H9 (cell line): ENCODE measurements at regions not wholly inside any gene's neighbourhood (a gene's known extent, or its start where the extent isn't known, plus 50 kb on each side); places are given as distances from the start of the nearest gene placed in this dataset.

ENCODE experiments used
- DNase-seq: peaks from one replicate; pipeline ENCODE4 v3.0.0-alpha.2; 2017
- H2AFZ ChIP-seq: one replicate; pipeline ENCODE4 v1.6.1; 2013; ENCODE audit warnings: mild to moderate bottlenecking, low read length, control low read depth, moderate library complexity
- H2AK5ac ChIP-seq: 2 replicates; pipeline ENCODE4 v1.6.1; 2013; ENCODE audit warnings: low read length, control low read depth, mixed read lengths; ENCODE audit not compliant: insufficient read length
- H2BK120ac ChIP-seq: one replicate; pipeline ENCODE4 v1.6.1; 2013; ENCODE audit warnings: low read depth, mild to moderate bottlenecking, low read length, control low read depth, inconsistent platforms; ENCODE audit not compliant: poor library complexity, severe bottlenecking
- H2BK12ac ChIP-seq: 2 replicates; pipeline ENCODE4 v1.6.1; 2013; ENCODE audit warnings: low read length, control low read depth, mixed read lengths, low read depth; ENCODE audit not compliant: insufficient read length
- H2BK15ac ChIP-seq: 2 replicates; pipeline ENCODE4 v1.6.1; 2013; ENCODE audit warnings: low read depth, low read length, control low read depth
- H2BK20ac ChIP-seq: one replicate; pipeline ENCODE4 v1.6.1; 2013; ENCODE audit warnings: low read depth, mild to moderate bottlenecking, low read length, control low read depth, inconsistent platforms; ENCODE audit not compliant: poor library complexity, severe bottlenecking
- H2BK5ac ChIP-seq: 2 replicates; pipeline ENCODE4 v1.6.1; 2013; ENCODE audit warnings: low read length, control low read depth, mixed read lengths; ENCODE audit not compliant: insufficient read length
- H3K14ac ChIP-seq: 2 replicates; pipeline ENCODE4 v1.6.1; 2013; ENCODE audit warnings: low read length, control low read depth; ENCODE audit not compliant: insufficient read depth
- H3K18ac ChIP-seq: 2 replicates; pipeline ENCODE4 v1.6.1; 2013; ENCODE audit warnings: low read depth, mild to moderate bottlenecking, mixed read lengths, low read length, control low read depth; ENCODE audit not compliant: insufficient read length
- H3K23ac ChIP-seq: 2 replicates; pipeline ENCODE4 v1.6.1; 2013; ENCODE audit warnings: low read length, control low read depth, mixed read lengths, low read depth; ENCODE audit not compliant: insufficient read length
- H3K23me2 ChIP-seq: 2 replicates; pipeline ENCODE4 v1.6.1; 2013; ENCODE audit warnings: low read depth, mild to moderate bottlenecking, mixed read lengths, low read length, control low read depth; ENCODE audit not compliant: insufficient read length, poor library complexity, severe bottlenecking
- H3K27ac ChIP-seq: 2 replicates; pipeline ENCODE4 v1.5.1; 2013; ENCODE audit warnings: low read length, control low read depth, mixed read lengths, low read depth; ENCODE audit not compliant: insufficient read length
- H3K27me3 ChIP-seq: 2 replicates; pipeline ENCODE4 v1.6.1; 2013; ENCODE audit warnings: low read length, control low read depth, inconsistent platforms; ENCODE audit not compliant: insufficient read depth
- H3K4ac ChIP-seq: 2 replicates; pipeline ENCODE4 v1.6.1; 2013; ENCODE audit warnings: low read depth, mild to moderate bottlenecking, control low read depth, inconsistent platforms, low read length, moderate library complexity
- H3K4me1 ChIP-seq: 2 replicates; pipeline ENCODE4 v1.6.1; 2013; ENCODE audit warnings: low read length, control low read depth, inconsistent platforms; ENCODE audit not compliant: insufficient read depth
- H3K4me2 ChIP-seq: 2 replicates; pipeline ENCODE4 v1.6.1; 2013; ENCODE audit warnings: low read length, control low read depth, mixed read lengths; ENCODE audit not compliant: insufficient read length, insufficient read depth
- H3K56ac ChIP-seq: 2 replicates; pipeline ENCODE4 v1.6.1; 2013; ENCODE audit warnings: low read depth, mild to moderate bottlenecking, mixed read lengths, low read length, control low read depth; ENCODE audit not compliant: insufficient read length
- H3K79me1 ChIP-seq: 2 replicates; pipeline ENCODE4 v1.6.1; 2013; ENCODE audit warnings: low read depth, mild to moderate bottlenecking, moderate library complexity, low read length, control low read depth, inconsistent platforms; ENCODE audit not compliant: insufficient read depth, poor library complexity, severe bottlenecking
- H3K79me2 ChIP-seq: 2 replicates; pipeline ENCODE4 v1.6.1; 2013; ENCODE audit warnings: low read length, control low read depth, inconsistent platforms; ENCODE audit not compliant: insufficient read depth
- H3K9ac ChIP-seq: 2 replicates; pipeline ENCODE4 v1.6.1; 2013; ENCODE audit warnings: low read length, control low read depth, mixed read lengths; ENCODE audit not compliant: insufficient read length; ENCODE audit errors: extremely low read depth
- H3K9me3 ChIP-seq: one replicate; pipeline ENCODE4 v1.6.1; 2013; ENCODE audit warnings: low read depth, low read length, inconsistent platforms; ENCODE audit not compliant: control insufficient read depth
- H3T11ph ChIP-seq: one replicate; pipeline ENCODE4 v1.6.1; 2013; ENCODE audit warnings: mild to moderate bottlenecking, low read length, control low read depth, inconsistent platforms
- H4K20me1 ChIP-seq: one replicate; pipeline ENCODE4 v1.6.1; 2013; ENCODE audit not compliant: control insufficient read depth, insufficient read length, insufficient read depth
- H4K5ac ChIP-seq: 2 replicates; pipeline ENCODE4 v1.6.1; 2013; ENCODE audit warnings: low read depth, mild to moderate bottlenecking, mixed read lengths, low read length, control low read depth; ENCODE audit not compliant: insufficient read length
- H4K8ac ChIP-seq: replicated peaks from 2 replicates; pipeline ENCODE4 v1.6.1; 2013; ENCODE audit warnings: low read length, control low read depth, mixed read lengths, low read depth; ENCODE audit not compliant: insufficient read length
- H4K91ac ChIP-seq: 2 replicates; pipeline ENCODE4 v1.6.1; 2013; ENCODE audit warnings: low read depth, mild to moderate bottlenecking, moderate library complexity, mixed read lengths, low read length, control low read depth; ENCODE audit not compliant: insufficient read length
- H3K27ac Mint-ChIP-seq, 3 experiments: 2 replicates in 2 of 3; 3 replicates in 1 of 3; pipeline ENCODE4 v1.8.0; 2020 to 2021; ENCODE audit warnings: mixed read lengths in 3 of 3, mild to moderate bottlenecking in 1 of 3, moderate library complexity in 1 of 3
- H3K27me3 Mint-ChIP-seq: 2 replicates; pipeline ENCODE4 v1.8.0; 2021; ENCODE audit warnings: low read depth, mild to moderate bottlenecking, moderate library complexity, mixed read lengths
- H3K36me3 Mint-ChIP-seq, 3 experiments: 2 replicates in 2 of 3; 3 replicates in 1 of 3; pipeline ENCODE4 v1.8.0; 2020 to 2021; ENCODE audit warnings: low read depth in 3 of 3, mixed read lengths in 3 of 3; ENCODE audit not compliant: insufficient read depth in 1 of 3
- H3K4me1 Mint-ChIP-seq, 2 experiments: 2 replicates each; pipeline ENCODE4 v1.8.0; 2020; ENCODE audit warnings: mixed read lengths in 2 of 2
- H3K4me3 Mint-ChIP-seq, 2 experiments: 2 replicates in 1 of 2; 3 replicates in 1 of 2; pipeline ENCODE4 v1.8.0; 2020 to 2021; ENCODE audit warnings: mild to moderate bottlenecking in 2 of 2, mixed read lengths in 2 of 2, moderate library complexity in 1 of 2
- H3K9me3 Mint-ChIP-seq, 2 experiments: 2 replicates in 1 of 2; 3 replicates in 1 of 2; pipeline ENCODE4 v1.8.0; 2020; ENCODE audit warnings: mild to moderate bottlenecking in 2 of 2, mixed read lengths in 2 of 2, moderate library complexity in 1 of 2
- WGBS: extraction: QIAGEN DNeasy Blood & Tissue Kit; methylation state at CpG from one replicate; pipeline ENCODE4 v1.1.7; 2013; ENCODE audit warnings: missing lambda C conversion rate, low lambda C conversion rate, mixed read lengths; ENCODE audit not compliant: insufficient read length; ENCODE audit errors: extremely low coverage; 5-methylcytosine and 5-hydroxymethylcytosine counted together
- TF ChIP-seq, protein P1 (sequence below): fragments of 200-600 bp; sonication (generic); conservative IDR thresholded peaks from 3 replicates; pipeline ENCODE4 v1.8.0; 2021; ENCODE audit warnings: antibody characterized with exemption, mild to moderate bottlenecking

DNA sequence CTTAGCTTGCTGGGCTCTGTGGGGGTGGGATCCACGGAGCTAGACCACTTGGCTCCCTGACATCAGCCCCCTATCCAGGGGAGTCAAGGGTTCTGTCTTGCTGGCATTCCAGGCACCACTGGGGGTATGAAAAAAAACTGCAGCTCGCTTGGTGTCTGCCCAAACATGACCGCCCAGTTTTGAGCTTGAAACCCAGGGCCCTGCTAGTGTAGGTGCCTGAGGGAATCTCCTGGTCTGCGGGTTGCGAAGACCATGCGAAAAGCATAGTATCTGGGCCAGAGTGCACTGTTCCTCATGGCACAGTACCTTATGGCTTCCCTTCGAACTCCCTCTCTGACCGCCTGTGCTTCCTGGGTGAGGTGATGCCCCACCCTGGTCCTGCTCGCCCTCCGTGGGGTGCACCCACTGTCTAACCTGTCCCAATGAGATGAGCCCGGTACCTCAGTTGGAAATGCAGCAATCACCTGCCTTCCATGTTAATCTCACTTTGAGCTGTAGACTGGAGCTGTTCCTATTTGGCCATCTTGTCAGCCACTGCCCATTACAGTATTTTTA is 120.8 kb upstream of the TNFSF11 start:
- no peak overlapping the region for H3K9ac ChIP-seq
- H3K79me2 ChIP-seq, result no peaks in the 10 kb centered on the region
- H2BK15ac ChIP-seq, result no peak overlapping the region
- no peak overlapping the region for H3K27ac ChIP-seq
- no peaks in the 10 kb centered on the region for H3K4me1 ChIP-seq
- no peaks in the 10 kb centered on the region for H3K27me3 Mint-ChIP-seq
- peak overlapping the region in 1 of 3 experiments; percentile 54; a peak in 1 of 7 replicates for H3K27ac Mint-ChIP-seq
- H2BK20ac ChIP-seq, result no peak overlapping the region
- H4K5ac ChIP-seq, result no peak overlapping the region
- H2AK5ac ChIP-seq, result no peak overlapping the region
- no peak overlapping the region for H2BK120ac ChIP-seq
- no peaks in the 10 kb centered on the region for H3K23me2 ChIP-seq
- no peak overlapping the region for H3K18ac ChIP-seq
- no peak overlapping the region for H3T11ph ChIP-seq
- peaks cover 0 to 15% (median 5%) of the 10 kb centered on the region in 3 experiments; a peak in 5 of 7 replicates for H3K36me3 Mint-ChIP-seq
- H4K8ac ChIP-seq, result no peak overlapping the region
- H3K9me3 ChIP-seq, result no peaks in the 10 kb centered on the region
- no peak overlapping the region for H2BK5ac ChIP-seq
- H4K20me1 ChIP-seq, result no peaks in the 10 kb centered on the region
- no peaks in the 10 kb centered on the region for H3K27me3 ChIP-seq
- no peak overlapping the region for H4K91ac ChIP-seq
- no peak overlapping the region for H3K14ac ChIP-seq
- TF ChIP-seq, protein P1, sequence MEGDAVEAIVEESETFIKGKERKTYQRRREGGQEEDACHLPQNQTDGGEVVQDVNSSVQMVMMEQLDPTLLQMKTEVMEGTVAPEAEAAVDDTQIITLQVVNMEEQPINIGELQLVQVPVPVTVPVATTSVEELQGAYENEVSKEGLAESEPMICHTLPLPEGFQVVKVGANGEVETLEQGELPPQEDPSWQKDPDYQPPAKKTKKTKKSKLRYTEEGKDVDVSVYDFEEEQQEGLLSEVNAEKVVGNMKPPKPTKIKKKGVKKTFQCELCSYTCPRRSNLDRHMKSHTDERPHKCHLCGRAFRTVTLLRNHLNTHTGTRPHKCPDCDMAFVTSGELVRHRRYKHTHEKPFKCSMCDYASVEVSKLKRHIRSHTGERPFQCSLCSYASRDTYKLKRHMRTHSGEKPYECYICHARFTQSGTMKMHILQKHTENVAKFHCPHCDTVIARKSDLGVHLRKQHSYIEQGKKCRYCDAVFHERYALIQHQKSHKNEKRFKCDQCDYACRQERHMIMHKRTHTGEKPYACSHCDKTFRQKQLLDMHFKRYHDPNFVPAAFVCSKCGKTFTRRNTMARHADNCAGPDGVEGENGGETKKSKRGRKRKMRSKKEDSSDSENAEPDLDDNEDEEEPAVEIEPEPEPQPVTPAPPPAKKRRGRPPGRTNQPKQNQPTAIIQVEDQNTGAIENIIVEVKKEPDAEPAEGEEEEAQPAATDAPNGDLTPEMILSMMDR, result no peak
- H3K79me1 ChIP-seq, result no peaks in the 10 kb centered on the region
- H2AFZ ChIP-seq, result no peak overlapping the region
- no peak overlapping the region for H3K4ac ChIP-seq
- H3K23ac ChIP-seq, result no peak overlapping the region
- no CpG with 5 or more reads among the region's 11 CpGs for WGBS
- H2BK12ac ChIP-seq, result no peak overlapping the region
- H3K56ac ChIP-seq, result no peak overlapping the region
- peaks cover 0 to 2% of the 10 kb centered on the region in 2 experiments; a peak in 1 of 4 replicates for H3K4me1 Mint-ChIP-seq
- no peak overlapping the region for H3K4me2 ChIP-seq
- peaks cover 16 to 17% of the 10 kb centered on the region in 2 experiments for H3K9me3 Mint-ChIP-seq
- no peak for DNase-seq
- no peak overlapping the region for H3K4me3 Mint-ChIP-seq
